Stimulated activated naive B cell treated with anti-CD40 and anti-IgM and Interleukin-4, amounts not matched to agents 10 μg/mL and 1 μg/mL and 100 μg/mL, for 72 hours (primary cell): ENCODE measurements at regions not wholly inside any gene's neighbourhood (a gene's known extent, or its start where the extent isn't known, plus 50 kb on each side); places are given as distances from the start of the nearest gene placed in this dataset.
"Not testable (repeated sequence)": the region's sequence is repeated elsewhere in the genome, so short reads cannot be mapped to it uniquely, and the experiment has no call there.

Experiments used
- ATAC-seq, 2 donors: fragments of 150-1000 bp; cut with Tn5 transposase; replicated peaks; 2 replicates each; pipeline ENCODE4 v1.10.0; 2021; ENCODE audit warnings: moderate library complexity in 1 of 2
- DNase-seq: peaks from one replicate; pipeline ENCODE4 v3.0.0; 2021
- H3K27ac Mint-ChIP-seq: one replicate; pipeline ENCODE4 v1.8.0; 2022; ENCODE audit warnings: mild to moderate bottlenecking, mixed read lengths
- H3K27me3 Mint-ChIP-seq, 2 donors: one replicate each; pipeline ENCODE4 v1.8.0; 2022; ENCODE audit warnings: mixed read lengths in 2 of 2
- H3K36me3 Mint-ChIP-seq, 2 donors: one replicate each; pipeline ENCODE4 v1.8.0; 2022; ENCODE audit warnings: mixed read lengths in 2 of 2, mild to moderate bottlenecking in 1 of 2
- H3K4me1 Mint-ChIP-seq, 2 donors: one replicate each; pipeline ENCODE4 v1.8.0; 2022; ENCODE audit warnings: mixed read lengths in 2 of 2, mild to moderate bottlenecking in 1 of 2
- H3K4me3 Mint-ChIP-seq, 2 donors: one replicate each; pipeline ENCODE4 v1.8.0; 2022; ENCODE audit warnings: mild to moderate bottlenecking in 2 of 2, mixed read lengths in 2 of 2, moderate library complexity in 1 of 2
- H3K9me3 Mint-ChIP-seq, 2 donors: one replicate each; pipeline ENCODE4 v1.8.0; 2022; ENCODE audit warnings: mixed read lengths in 2 of 2, mild to moderate bottlenecking in 1 of 2

DNA sequence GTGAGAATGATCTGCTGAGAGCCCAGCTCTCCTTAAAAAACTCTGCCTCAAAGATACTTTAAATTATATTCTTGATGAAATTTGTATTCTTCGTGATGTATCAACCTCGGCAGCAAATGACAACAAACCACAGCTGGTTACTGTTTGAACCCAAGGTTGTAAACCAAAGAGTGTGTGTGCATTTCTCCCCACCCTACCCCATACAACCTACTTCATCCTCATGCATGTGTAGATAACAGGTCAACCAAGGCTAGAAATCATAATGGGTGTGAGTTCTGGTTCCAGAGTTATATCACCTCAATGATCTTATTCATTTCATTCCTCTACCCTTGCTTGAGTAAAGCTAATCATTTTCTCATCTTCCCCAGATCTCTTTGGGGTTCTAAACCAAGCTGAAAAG lies 58.8 kb upstream of the DPP6 start:
- not testable (repeated sequence) for ATAC-seq, H3K4me3 Mint-ChIP-seq, H3K27me3 Mint-ChIP-seq, H3K4me1 Mint-ChIP-seq, DNase-seq, H3K36me3 Mint-ChIP-seq, H3K9me3 Mint-ChIP-seq, H3K27ac Mint-ChIP-seq

DNA sequence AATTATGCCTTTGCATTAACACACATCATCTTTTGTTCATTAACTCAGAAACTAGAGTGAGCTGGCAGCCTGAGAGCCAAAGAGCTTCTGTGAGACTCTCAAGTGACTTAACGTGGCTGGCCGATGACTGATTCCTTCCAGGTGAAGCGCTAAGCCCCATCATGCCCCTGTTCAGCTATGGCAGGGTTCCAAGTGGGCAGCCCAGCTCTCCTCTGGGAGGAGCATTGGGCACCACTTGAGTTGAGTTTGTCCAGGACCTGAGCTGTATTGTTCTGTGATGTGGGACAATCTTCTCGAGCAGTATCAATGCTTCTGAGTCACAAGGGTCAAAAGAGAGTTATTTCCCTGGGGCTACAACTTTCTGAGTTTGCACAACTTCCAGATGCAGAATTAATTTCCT lies 53.3 kb upstream of the DPP6 start:
- H3K9me3 Mint-ChIP-seq, DNase-seq, H3K27ac Mint-ChIP-seq, ATAC-seq, H3K4me3 Mint-ChIP-seq, H3K36me3 Mint-ChIP-seq, H3K4me1 Mint-ChIP-seq, H3K27me3 Mint-ChIP-seq: not testable (repeated sequence)
